Erythroblast (primary cell): ENCODE measurements at regions not wholly inside any gene's neighbourhood (a gene's known extent, or its start where the extent isn't known, plus 50 kb on each side); places are given as distances from the start of the nearest gene placed in this dataset.
"Not testable (repeated sequence)": the region's sequence is repeated elsewhere in the genome, so short reads cannot be mapped to it uniquely, and the experiment has no call there.

Source experiments
- DNase-seq, 2 experiments: peaks; one replicate each; lab custom pipeline; 2025; lab: John Stamatoyannopoulos, UW

DNA sequence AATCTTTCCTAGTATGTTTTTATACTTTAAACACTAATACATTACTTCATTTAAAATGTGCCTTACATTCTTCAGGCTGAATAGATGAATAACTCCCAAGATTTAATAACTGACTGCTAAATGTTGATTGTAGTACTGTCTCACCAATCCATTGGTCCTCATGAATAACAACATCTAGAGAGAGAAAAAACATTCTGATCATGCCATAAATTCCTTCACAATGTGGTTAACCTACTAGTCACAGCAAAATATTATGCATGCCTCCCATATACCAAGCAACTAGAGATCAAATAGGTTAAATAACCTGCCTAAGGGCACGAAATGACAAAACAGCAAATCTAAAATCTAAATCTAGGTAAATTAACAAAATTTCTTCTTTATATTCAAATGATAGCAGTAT lies 66.2 kb downstream of the SYT15 start:
- not testable (repeated sequence) for DNase-seq

- DNase-seq, result not testable (repeated sequence)
These were observed 67.2 kb downstream of the SYT15 start for GRCh38 chr10:46646132-46646531.

- not testable (repeated sequence) for DNase-seq
These were observed 72.0 kb downstream of the SYT15 start for GRCh38 chr10:46650967-46651366.

GRCh38 chr10:46657437-46657836 lies 78.5 kb downstream of the SYT15 start:
- not testable (repeated sequence) for DNase-seq

DNA sequence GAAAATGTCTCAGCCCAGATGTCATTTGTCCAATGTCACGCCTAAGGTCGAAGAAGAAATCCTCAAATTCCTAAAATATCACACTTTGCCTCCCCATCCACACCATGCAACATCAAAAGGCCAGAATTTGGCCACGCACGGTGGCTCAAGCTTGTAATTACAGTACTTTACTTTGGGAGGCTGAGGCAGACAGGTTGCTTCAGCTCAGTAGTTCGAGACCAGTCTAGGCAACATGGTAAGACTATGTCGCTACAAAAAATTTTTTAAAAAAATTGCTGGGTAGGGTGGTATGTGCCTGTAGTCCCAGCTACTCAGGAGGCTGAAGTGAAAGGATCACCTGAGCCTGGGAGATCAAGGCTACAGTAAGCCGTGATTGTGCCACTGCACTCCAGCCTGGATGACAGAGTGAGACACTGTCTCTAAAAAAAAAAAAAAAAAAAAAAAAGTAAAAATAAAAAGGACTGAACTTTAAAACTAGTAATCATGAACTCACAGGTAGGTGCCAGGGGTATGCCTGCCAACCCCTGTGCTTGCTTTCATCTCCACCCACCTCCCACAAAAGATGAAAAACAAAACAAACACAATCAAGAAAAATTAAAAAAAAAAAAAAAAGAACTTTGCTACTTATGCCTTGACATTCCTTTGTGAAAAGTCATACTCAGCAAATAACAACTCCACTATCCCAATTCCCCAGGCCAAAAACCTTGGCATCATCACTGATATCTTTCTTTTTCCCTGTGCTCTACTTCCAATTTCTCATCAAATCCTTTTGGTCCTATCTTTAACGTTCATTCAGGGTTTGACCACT lies 81.3 kb downstream of the SYT15 start:
- not testable (repeated sequence) for DNase-seq

GRCh38 chr10:46660835-46661164 lies 81.9 kb downstream of the SYT15 start:
- DNase-seq, result not testable (repeated sequence)

GRCh38 chr10:46665536-46665935 lies 86.6 kb downstream of the SYT15 start:
- not testable (repeated sequence) for DNase-seq

DNA sequence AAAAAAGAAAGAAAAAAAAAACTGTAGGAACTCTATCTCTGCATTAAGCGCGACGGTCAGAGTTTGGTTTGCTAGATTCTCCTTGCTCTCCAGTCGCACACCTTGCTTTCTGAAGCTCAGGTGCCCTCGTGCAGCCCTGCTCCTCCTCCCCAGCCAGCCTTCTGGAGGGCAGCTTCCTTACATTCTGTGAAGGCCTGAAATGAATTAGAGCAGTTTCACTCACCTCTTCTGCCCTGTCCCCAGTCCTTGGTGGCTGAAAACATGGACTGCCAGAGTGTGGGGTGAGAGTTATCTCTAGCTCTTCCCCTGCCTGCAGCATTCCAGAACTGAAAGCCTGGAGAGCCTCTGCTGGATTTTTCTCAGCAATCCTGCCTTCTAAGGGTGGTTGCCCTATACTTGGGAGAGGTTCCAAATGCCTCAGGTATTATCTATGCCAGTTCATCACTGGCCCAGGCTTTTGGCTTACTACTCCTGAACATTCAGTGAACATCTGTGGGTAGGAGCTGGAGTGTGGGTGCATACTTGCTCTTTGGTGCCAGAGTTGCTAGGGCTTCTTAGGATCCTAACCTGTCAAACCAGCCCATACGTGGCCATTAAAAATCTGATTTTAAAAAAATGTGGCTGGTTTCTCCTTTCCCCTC lies 89.5 kb downstream of the SYT15 start:
- not testable (repeated sequence) for DNase-seq

DNA sequence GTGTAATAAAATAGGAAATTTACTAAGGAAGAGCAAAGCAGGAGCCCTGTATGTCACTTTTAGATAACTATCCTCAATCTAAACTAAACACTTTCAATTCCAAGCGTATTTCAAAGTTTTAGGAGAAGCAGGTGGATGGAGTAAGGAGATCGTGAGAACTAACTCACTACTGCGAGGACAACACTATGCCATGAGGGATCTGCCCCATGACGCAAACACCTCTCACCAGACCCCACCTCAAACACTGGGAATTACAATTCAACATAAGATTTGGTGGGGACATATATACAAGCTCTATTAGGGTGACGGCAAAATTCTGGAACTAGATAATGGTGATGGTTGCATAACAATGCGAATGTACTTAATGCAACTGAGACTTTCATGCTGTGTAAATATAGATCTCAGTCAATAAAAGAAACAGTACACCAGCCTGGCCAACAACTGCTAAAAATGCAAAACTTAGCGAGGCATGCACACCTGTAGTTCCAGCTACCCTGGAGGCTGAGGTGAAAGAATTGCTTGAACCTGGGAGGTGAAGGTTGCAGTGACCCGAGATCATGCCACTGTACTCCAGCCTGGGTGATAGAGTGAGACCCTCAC lies 99.0 kb downstream of the SYT15 start:
- not testable (repeated sequence) for DNase-seq

DNA sequence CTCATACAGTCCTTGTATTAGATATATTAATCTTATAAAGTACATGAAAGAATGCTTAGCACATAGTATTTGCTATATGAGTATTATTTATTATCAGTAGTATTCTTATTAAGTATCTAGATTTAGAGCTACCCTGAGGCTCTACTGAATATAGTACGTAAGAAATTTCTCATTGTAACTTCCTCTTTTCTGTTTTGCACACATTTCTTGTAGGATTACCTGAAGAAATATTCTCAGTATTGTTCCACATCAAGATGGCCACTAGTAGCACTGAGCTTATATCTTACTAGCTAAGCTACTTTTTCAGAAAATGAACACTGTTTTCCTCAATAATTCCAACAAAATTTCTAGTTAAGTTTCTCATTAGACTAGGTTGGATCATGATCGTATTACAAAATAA lies 112.5 kb downstream of the SYT15 start:
- DNase-seq, result not testable (repeated sequence)

DNA sequence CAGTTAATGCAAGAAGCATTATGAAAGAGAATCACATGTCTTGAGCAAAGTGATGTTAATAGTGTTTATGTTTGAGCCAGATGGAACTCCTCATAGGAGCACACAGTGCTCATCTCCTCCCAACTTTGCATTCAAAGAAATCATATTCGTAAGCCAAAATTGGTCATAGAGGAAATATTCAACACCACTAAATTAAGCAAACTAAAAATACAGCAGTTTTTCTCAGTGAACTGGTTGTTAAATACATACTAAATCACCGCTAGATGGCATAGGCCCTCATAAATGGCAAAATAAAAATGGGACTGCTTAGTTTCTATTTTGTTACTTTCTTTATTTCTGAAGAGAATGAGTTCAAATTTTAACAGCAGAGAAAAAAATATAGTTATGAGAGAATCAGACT lies 114.3 kb downstream of the SYT15 start:
- not testable (repeated sequence) for DNase-seq

GRCh38 chr10:46717264-46717663 lies 138.3 kb downstream of the SYT15 start:
- not testable (repeated sequence) for DNase-seq

GRCh38 chr10:46718014-46718413 lies 139.1 kb downstream of the SYT15 start:
- DNase-seq, result not testable (repeated sequence)

DNA sequence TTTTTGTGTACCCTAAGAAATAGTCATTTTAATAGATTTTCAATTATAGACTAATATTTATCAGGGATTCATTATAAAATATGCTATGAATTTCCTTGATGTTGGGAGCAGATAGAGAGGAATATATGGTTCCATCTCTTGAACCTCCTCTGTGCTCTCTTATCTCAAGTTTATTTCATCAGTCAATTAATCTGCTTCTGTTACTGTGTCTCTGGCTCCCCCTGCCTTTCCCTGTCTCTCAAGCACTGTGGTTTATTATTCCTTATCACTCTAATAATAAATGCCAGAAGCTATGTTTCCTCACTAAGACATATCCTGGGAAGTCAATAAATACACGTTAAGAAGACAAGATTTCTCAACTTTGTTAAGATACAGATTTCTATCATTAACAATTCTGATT lies 141.5 kb downstream of the SYT15 start:
- DNase-seq, result peak; percentile 46 to 52

DNA sequence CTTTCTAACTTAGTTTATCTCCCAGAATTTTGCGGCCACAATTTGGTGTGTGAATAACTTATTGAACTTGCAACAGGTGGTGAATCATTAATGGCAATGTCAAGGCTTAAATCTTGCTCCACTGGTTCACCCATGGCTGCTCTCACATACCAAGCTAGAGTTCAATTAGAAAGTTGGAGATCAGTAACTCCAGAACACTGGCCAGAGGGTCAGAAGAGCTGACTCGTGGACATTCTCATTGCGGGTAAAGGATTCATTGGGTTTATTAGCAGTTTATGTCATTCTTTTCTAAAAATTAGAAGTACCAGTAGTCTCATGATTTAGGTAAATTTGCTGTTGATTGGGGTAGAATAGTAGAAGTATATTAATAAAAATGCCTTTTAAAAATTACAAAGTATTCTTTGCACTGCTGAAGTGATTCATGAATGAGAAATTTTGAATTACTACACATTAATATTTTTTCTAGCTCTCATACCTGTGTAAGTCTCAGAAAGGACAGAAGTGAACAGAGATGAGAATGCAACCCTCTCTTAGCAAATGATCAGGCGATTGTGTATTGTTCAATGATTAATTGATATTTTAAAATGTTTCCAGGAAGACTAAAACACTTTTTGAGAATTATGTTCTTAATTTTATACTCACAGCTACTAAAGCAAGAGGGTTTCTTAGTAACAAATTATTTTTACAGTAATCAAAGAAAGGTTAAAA lies 142.0 kb downstream of the SYT15 start:
- not testable (repeated sequence) for DNase-seq

GRCh38 chr10:46724258-46724657 lies 145.3 kb downstream of the SYT15 start:
- DNase-seq, result not testable (repeated sequence)

DNA sequence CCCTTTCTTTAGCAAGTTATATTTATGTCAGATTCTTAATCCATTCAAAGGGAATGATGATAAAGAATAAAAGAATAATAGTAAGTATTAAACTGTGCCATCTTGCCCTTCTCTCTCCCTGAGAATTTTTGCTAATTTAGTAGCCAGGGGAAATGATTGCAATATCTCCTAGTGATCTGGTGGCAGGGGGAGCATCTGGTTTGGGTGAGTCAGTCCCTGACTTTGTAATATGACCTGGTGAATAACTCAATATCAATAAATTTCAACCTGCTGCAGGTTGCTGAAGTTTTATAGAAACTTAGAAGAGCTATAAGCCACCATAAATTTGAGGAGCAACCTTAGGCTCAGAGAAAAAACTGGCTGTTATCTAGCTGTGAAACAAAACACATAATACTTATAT lies 149.4 kb downstream of the SYT15 start:
- not testable (repeated sequence) for DNase-seq

- DNase-seq, result not testable (repeated sequence)
These were observed 151.8 kb downstream of the SYT15 start for GRCh38 chr10:46730729-46731128.

DNA sequence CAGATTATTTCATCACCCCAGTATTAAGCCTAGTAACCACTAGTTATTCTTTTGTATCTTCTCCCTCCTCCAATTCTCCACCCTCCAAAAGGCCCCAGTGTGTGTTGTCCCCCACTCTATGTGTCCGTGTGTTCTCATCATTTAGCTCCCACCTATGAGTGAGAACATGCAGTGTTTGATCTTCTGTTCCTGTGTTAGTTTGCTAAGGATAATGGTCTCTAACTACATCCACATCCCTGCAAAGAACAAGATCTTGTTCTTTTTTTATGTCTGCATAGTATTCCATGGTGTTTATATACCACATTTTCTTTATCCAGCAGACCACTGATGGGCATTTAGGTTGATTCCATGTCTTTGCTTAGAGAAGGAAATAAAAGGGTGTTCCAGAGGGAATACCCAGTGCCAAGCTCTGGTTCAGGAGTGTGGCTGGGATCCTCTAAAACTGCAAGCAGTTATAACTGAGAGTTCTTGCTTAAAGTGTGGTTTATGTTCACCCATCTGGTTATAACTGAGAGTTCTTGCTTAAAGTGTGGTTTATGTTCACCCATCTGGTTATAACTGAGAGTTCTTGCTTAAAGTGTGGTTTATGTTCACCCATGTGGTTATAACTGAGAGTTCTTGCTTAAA lies 154.8 kb downstream of the SYT15 start:
- DNase-seq, result not testable (repeated sequence)

DNA sequence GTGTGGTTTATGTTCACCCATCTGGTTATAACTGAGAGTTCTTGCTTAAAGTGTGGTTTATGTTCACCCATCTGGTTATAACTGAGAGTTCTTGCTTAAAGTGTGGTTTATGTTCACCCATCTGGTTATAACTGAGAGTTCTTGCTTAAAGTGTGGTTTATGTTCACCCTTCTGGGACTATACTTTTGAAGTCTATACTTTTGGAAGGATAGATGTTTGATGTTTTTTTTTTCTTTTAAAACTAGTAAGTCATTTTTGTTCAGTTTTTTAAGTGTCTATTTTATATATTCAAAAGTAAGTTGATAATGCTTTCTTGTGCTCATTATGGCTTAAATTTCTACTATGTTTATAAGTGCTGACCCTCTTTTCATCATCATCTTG lies 155.3 kb downstream of the SYT15 start:
- DNase-seq, result not testable (repeated sequence)

DNA sequence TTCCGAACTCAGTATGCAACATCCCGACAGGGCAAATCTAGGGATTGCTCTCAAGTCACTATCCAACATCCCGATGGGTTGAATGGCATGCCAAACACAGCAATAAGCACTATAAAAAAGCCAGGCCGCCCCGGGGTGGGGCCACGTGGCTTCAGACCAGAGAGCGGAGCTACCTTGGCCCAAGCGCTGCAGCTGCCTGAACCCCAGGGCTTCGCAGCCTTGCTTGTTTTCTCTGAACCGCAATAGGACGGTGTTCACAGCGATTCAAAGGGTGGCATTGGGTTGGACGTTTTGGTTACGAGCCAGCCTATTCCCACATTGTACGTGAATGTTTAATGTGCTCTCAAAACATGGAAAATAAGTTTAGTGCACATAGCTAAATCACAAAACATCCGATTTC lies 161.0 kb downstream of the SYT15 start:
- not testable (repeated sequence) for DNase-seq

DNA sequence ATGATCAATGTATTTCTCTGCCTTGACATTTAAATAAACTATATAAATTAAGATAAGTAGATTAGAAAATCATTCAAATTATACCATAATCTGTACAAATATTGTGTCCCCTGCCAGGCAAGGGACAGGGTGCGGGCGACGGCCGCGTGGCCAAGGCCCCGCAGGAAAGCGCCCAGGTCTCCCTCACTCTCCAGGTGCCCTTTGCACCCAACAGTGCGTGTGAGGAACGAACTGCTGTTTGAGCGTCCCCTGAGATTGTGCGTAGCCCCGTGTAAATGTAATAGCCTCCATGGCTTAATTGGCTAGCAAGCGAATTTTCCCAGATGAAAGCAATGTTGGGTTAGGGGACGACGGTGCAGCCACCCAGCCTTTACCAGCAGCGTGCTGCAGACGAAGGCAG lies 161.4 kb downstream of the SYT15 start:
- not testable (repeated sequence) for DNase-seq
